Activated CD8-positive, alpha-beta memory T cell treated with anti-CD3 and anti-CD28 coated beads, Interleukin-2, amount 50 U/mL, for 24 hours (primary cell): ENCODE measurements at regions not wholly inside any gene's neighbourhood (a gene's known extent, or its start where the extent isn't known, plus 50 kb on each side); places are given as distances from the start of the nearest gene placed in this dataset.
"Not testable (repeated sequence)": the region's sequence is repeated elsewhere in the genome, so short reads cannot be mapped to it uniquely, and the experiment has no call there.

ENCODE experiments used
- DNase-seq: peaks from one replicate; pipeline ENCODE4 v3.0.0-alpha.2; 2020; ENCODE audit errors: extremely low read depth

DNA sequence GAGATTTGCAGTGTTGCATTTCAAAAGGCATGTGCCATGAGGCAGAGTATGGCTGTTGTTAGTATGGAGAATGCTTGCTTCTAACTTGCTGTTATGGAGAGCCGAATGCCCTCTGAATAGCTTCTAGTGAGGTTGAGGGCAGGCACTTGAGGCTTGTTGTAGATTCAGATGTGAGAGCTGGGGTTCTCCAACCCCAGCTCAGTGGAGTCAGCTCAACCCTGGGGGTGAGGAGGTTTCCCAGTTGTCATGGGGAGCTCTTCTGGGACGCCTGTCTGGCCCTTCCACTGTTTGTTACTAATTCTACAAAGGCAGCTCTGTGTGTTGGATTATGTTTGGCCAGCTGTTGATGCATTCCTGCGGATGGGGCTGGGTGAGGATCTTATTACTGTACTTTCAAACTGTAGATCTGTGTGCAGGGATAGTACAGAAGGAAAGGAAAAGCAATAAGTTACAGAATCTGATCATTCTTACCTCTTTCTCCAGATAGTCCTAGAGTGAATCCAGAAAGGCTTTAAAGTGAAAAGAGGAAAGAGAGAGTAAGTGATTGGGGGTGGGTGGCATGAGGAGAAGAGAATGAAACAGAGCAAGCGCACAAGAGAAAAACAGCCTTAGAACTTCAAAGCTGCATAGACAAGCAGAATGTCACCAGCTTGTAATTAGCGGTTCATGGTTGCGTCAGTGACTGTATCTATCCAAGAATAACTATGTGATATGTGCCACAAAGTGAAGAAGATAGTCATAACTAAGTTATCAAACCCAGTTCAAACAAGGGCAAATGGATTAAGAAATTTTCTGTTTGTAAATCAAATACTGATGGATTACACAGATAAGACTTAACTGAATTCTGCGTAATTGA, 148.7 kb downstream of the PRL start:
- no peak for DNase-seq

DNA sequence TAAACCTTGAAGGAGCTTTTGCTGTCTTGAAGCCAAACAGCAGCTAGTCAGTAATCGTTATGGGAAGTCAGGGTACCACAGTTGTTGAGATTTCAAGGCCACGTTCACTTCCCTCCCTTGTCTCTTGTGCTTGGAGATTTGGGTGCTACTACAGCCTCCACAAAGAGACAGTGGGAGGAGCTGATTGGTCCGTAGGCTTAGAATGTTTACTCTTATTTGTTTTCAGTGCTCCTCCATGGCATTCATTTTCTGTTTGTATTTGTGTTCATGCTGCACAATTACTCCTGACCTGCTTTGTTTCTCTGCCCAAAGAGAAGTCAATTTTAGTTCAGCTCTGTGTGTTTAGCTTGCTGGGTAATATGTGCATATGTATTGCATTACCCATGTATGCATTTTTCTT, 147.7 kb downstream of the PRL start:
- no peak for DNase-seq

DNA sequence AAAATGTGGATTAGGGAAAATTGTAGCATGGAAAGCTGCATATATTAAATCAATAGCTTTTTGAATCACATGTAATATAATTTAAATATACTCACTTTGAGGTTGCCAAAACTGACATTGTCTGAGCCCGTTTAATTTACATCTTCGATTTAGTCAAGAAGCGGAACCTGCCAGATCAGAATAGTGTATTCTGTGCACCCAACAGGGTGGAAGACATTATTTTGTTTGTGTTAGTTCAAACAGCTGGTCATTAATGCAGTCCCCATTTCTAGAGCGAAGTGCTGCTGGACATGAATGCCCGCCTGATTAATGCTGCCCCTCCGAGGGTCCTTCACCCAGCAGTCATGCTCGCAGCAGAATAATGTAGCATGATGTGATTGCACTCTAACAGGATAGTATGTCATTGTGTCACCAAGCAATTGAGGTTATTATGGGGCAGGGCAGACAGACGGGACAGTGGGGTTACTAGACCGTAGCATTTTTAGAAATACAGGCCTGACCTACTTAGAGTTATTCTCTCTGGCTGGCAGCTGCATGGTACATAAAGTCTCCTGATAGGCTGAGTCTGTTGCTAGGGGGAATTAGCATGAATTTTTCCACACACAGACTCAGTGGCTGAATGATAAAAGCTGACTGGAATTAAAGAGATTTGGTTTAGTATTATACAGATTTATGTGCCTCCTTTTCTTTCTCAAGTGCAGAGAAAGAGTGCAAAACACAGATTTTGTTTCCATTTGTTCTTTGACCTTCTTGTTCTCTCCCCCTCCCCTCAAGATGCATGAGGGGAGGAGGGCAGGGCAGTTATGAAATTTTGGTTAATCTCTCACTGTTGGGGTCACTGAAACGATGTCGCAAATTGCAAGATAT, 147.1 kb downstream of the PRL start:
- DNase-seq, result no peak

DNA sequence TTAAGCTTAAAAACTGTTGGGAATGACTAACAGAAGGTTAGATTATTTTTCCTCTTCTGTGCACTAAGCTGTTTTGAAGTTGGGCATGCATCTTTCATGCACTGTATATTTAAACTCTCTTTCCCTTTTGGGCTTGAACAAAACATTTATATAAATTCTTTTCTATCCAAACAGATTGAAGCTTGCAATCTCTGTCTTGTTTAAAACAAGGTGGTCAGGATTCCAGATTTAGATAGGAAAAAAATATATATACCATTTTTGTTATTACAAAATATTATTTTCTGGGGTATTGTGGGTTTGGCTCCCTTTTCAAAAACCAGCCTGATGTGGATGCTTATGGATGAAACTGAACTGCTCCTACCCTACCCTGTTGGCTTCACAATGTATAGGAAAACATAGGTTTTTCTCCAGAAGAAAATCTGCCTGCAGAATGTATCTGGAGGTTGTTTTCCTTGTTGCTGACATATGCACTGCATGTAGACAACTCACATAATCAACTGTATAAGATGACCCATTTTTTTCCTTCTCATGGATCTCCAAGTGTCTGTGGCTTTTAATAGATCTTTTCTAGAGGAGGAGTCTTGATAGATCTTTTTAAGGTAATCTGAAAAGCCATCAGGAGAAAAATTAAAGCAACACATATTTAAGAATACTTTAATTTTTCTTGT, 146.3 kb downstream of the PRL start:
- no peak for DNase-seq

GRCh38 chr6:22151892-22152291, 144.9 kb downstream of the PRL start:
- no peak for DNase-seq

DNA sequence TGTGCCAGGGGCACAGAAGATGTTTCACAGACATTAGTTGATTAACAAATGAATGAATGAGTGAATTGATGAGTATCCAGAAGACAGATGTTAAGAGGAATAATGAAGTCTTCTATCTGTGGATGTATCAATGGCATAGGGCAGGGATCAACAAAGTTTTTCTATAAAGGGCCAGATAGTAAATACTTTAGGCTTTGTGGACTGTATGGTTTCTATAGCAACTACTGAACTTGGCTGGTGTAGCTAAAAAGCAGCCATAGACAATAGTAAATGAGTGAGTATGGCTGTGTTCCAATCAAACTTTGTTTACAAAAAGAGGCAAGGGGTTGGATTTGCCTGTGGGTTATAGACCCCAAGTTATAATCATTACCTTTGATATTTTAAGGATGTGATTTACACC, 144.0 kb downstream of the PRL start:
- no peak for DNase-seq

DNA sequence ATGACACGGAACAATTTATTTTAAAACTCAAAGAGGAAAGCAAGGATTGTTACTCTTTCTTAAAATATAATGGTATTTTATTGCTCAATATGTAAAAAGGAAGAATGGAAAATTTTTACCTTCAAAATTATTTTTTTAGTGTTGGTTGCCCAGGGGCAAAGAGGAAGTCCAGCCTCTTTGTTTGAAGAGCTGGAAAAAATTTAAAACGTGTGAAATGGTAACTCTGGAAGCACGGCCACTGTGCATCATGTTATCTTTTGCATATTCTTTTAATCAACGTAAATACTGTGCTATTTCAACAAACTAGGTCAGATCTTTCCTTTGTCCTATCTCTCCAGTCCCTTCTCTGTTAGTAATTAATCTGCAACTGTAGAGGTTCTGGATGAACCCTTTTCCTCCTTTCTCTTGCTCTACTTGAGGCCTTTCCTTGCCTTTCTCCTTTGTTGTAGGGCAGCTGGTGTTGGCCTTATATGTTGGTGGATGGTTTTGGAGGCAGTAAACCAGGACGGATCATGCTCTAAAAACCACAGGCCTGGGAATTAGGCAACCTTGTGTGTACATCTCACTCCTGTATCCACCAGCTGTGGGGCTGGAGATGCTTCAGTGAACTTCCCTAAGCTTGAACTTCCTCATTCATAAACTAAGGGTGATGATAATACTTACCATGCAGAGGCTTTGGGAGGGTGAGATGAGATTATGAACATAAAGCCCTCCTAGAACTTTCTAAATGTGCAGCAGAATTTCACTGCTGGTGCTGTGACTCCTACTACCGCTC, 143.3 kb downstream of the PRL start:
- DNase-seq, result no peak

DNA sequence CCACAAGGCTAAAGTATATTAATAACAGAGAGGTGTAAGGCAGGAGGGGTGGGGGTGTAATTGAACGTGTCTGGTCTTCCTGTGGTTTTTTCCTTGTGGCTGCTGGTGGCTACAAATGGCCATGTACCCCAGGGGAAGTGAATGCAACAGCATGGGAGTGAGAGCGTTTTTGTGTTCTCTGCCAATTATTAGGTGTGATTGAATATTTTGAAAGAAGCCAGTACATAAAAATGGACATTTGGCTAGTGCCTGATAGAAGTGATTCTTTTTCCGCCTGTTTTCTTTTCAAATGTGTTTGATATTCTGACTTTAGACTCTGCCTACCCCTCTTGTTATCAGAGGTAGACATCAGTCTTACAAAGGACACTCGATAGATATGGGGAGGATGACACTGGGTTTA, 141.3 kb downstream of the PRL start:
- DNase-seq, result no peak

DNA sequence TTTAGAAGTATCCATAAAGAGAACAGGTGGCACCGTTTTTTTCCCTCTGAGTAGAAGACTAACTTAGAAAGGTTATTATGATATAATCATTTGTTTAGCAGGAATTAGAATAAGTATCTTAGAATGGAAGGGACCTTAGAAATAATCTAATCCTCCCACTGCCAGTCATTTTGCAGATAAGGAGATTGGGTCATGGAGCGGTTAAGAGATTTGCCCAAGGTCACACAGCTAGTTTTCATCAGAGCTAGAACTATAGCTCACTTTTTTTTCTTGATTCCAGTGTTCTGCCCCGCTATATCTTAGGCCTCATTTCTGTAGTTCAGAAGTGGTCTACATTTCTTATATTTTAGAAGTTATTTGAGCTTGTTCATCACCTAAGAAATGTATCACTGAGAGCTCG, 139.6 kb downstream of the PRL start:
- DNase-seq, result no peak

DNA sequence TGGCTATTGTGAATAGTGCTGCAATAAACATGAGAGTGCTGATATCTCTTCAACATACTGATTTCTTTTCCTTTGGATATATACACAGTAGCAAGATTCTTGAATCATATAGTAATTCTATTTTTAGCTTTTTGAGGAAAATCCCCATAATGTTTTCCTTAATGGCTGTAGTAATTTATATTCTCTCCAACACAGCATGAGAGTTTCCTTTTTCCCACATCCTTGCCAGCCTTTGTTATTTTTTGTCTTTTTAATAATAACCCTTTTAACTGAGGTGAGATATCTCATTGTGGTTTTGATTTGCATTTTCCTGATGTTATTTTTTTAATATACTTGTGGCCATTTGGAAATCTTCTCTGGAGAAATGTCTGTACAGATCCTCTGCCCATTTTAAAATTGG, 132.6 kb downstream of the PRL start:
- no peak for DNase-seq

DNA sequence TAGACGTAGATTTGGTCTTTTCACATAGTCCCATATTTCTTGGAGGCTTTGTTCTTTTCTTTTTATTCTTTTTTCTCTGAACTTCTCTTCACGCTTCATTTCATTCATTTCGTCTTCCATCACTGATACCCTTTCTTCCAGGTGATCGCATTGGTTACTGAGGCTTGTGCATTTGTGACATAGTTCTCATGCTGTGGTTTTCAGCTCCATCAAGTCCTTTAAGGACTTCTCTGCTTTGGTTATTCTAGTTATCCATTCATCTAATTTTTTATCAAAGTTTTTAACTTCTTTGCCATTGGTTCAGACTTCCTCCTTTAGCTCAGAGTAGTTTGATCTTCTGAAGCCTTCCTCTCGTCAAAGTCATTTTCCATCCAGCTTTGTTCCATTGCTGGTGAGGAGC, 125.8 kb downstream of the PRL start:
- not testable (repeated sequence) for DNase-seq

GRCh38 chr6:22171885-22172284, 125.0 kb downstream of the PRL start:
- DNase-seq, result not testable (repeated sequence)

GRCh38 chr6:22173311-22173710, 123.5 kb downstream of the PRL start:
- DNase-seq, result no peak

DNA sequence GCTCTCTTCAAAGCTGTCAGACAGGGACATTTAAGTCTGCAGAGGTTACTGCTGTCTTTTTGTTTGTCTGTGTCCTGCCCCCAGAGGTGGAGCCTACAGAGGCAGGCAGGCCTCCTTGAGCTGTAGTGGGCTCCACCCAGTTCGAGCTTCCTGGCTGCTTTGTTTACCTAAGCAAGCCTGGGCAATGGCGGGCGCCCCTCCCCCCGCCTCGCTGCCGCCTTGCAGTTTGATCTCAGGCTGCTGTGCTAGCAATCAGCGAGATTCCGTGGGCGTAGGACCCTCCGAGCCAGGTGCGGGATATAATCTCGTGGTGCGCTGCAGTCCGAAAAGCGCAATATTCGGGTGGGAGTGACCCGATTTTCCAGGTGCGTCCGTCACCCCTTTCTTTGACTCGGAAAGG, 116.6 kb downstream of the PRL start:
- DNase-seq, result not testable (repeated sequence)

DNA sequence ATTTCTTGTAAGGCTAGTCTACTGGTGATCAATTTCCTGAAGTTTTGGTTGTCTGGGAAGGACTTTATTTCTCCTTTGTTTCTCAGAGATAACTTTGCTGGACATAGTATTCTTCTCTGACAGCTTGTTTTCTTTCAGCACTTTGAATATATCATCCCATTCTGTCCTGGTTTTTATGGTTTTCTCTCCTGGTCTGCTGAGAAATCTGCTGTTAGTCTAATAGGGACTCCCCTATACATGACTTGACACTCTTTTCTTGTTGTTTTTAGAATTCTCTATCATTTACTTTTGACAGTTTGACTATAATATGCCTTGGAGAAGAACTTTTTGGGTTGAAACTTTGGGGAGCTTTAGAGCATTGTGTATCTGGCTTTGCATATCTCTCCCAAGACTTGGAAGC, 112.5 kb downstream of the PRL start:
- DNase-seq, result no peak

- DNase-seq, result no peak
Observed at GRCh38 chr6:22189946-22190345, 106.9 kb downstream of the PRL start.

DNA sequence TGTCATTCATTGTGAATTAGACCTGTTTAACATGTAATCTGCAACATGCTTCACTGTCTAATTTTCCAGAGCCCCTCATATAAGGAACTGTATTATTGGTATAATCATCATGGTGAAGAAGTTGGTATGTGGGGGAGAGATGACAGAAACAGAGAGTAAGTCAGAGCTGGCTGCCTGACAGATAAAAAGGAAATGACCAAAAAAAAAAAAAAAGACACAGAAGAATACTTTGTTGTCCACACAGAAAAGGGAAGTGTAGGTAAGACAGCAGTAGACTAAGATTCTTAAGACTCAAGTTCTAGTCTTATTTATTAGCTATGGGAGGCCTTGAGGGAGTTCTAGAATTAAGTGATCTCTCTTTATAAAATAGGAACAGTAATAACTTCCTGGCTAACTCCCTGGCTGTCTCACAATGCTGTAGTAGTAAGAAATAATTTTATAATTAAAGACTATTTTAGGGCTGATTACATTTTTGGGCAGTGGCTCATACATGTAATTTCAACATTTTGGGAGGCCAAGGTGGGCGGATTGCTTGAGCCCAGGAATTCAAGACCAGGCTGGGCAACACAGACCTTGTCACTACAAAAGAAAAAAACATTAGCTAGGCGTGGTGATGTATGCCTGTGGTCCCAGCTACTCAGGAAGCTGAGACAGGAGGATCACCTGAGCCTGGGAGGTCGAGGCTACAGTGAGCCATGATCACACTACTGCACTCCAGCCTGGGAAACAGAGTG, 102.5 kb downstream of the PRL start:
- DNase-seq, result no peak

DNA sequence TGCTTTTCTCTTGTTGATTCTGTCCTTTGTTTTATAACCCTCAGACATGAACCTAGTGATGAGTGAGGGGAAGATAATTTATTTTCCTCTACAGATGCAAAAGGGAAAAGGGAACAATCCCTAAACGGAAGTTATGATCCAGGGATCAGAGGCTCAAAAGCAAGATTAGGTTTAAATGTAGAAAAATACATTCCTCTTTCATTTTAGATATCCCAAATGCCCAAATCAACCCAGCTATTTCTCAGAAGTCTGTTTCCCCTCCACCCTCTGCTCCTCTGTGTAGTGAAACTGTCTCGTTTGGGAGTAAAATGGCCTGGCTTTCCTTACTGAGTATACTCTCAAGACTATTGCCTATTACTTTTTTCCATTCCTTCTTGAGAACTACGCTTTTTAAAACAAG, 97.1 kb downstream of the PRL start:
- no peak for DNase-seq

DNA sequence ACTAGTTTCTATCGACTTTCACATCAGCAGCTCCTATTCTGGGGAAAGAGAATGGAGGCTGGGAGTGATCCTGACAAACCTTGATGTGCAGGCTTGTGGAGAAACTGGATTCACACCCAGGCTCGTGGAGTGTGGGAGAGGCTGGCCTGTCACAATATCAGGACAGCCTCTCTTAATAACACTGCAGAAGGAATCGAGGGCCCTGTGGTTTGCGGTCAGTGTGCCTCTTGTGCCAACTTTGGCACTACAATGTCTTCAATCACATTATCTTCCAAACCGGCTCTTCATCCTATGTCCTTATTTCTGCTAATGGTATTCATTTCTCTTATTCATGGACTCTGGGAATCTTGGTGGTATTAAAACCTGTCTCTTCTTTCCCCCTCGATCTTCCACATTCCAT, 92.7 kb downstream of the PRL start:
- no peak for DNase-seq

DNA sequence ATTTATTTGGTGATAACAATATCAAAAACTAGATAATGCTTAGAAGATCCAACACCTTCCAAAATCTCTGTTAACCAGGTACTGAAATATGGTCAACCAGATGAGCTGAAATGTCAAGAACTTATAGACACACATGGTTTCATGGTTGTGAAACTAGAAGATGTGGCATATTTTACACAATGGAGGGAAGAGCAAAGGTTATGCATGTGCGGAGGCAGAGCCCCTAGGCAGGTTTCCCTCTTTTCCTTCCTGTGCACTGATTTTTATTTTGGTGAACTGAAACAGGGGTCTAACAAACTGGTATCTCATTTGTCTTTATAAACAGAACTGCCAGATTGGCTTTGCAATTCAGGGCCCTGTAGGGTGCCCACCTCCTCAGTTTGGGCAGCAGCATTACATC, 91.6 kb downstream of the PRL start:
- no peak for DNase-seq

DNA sequence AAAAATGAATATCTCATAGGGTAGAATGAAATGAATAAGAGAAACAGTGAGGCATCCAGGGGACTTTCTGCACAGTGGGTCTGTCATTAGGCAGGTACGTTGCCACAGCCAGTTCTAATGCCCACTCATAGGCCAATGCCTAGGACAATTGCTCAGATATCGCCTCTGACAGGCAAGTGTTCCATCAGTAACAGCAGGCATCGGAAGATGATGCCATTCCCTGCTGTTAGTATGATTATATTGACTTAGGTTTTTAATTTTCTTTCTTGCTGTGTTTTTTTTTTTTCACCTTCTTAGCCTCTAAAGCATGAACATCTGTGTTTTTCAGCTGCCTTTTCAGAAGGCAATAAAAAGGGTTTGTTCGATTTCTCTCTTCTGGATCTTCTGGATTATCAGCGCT, 90.7 kb downstream of the PRL start:
- DNase-seq, result no peak
